ENCODE measurements at regions not wholly inside any gene's neighbourhood (a gene's known extent, or its start where the extent isn't known, plus 50 kb on each side); places are given as distances from the start of the nearest gene placed in this dataset.

GRCh38 chr13:103195762-103196161, 129.5 kb upstream of the SLC10A2 start:
- intact Hi-C loops (cut with DNase I; ENCODE audit: low total_unique reads): no loop called here
- Histone ChIP-seq H3K27ac (no peak overlapping the region), H3K36me3 (ENCODE audit: low read depth, missing control alignments) (no peaks in the 10 kb centered on the region), H3K4me1 (no peaks in the 10 kb centered on the region), H3K9me3 (no peaks in the 10 kb centered on the region), H3K4me3 (no peak overlapping the region), H3K27me3 (no peaks in the 10 kb centered on the region)
- no peak for DNase-seq
- 77 to 81% methylated on average over 1 of the region's 1 CpG for WGBS, 2 donors
- TF ChIP-seq, protein P1, sequence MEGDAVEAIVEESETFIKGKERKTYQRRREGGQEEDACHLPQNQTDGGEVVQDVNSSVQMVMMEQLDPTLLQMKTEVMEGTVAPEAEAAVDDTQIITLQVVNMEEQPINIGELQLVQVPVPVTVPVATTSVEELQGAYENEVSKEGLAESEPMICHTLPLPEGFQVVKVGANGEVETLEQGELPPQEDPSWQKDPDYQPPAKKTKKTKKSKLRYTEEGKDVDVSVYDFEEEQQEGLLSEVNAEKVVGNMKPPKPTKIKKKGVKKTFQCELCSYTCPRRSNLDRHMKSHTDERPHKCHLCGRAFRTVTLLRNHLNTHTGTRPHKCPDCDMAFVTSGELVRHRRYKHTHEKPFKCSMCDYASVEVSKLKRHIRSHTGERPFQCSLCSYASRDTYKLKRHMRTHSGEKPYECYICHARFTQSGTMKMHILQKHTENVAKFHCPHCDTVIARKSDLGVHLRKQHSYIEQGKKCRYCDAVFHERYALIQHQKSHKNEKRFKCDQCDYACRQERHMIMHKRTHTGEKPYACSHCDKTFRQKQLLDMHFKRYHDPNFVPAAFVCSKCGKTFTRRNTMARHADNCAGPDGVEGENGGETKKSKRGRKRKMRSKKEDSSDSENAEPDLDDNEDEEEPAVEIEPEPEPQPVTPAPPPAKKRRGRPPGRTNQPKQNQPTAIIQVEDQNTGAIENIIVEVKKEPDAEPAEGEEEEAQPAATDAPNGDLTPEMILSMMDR (IDR thresholded peaks at IDR 0.05): no peak
- no peak for TF ChIP-seq POLR2A (IDR thresholded peaks at IDR 0.05)

DNA sequence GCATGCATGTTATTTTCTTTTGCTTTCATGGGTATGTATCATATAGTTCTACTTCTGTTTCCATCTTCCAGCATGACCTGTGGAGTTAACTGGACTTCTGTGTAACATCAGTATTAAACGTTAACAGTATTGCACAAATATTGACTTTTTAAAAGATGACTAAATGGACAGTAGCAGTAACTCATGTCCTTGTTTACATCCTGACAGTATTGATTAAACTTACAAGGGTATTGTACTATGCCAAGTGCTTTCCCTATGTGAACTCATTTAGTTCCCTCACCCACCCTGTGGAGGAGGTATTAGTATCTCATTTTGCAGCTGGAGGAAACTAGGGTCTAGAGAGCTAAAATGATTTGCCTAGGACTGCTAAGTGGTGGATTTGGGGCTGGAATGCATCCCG, 128.7 kb upstream of the SLC10A2 start:
- Histone ChIP-seq H3K27ac (no peak overlapping the region), H3K4me1 (no peaks in the 10 kb centered on the region), H3K9me3 (no peaks in the 10 kb centered on the region), H3K4me3 (no peak overlapping the region), H3K36me3 (ENCODE audit: low read depth, missing control alignments) (no peaks in the 10 kb centered on the region), H3K27me3 (no peaks in the 10 kb centered on the region)
- intact Hi-C loops (cut with DNase I; ENCODE audit: low total_unique reads): no loop called here
- no peak for DNase-seq
- no peak for TF ChIP-seq POLR2A (IDR thresholded peaks at IDR 0.05)
- TF ChIP-seq, protein P1 (IDR thresholded peaks at IDR 0.05): no peak
- WGBS, 2 donors: 84 to 89% methylated on average over 2 of the region's 2 CpGs

DNA sequence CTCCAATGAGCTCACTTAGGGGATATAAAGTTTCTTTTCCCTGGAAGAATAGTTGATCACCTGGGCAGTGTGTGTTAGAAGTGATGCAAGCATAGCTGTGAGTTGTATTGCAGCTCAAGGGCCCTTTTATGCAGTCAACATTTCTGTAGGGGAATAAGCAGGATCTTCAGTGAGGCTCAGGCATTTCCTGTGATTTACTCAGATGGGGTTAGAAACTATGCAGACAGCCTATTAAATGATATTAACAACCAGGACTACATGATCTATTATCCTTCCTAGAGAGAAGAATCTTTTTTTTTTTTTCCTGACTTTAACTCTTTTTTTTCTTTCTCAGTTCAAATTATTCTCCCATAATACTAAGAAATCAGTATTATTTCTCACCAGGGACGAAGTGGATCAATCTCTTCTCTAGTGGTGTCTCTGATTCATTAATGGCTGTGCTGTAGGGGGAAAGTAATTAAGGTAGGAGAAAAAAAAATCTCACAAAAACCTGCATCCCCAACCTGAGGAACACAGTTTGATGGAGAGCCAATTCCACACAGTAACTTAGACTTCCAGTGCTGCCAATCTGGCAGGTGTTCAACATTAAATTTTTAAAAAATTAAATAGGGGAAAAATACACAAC, 126.4 kb upstream of the SLC10A2 start:
- DNase-seq: no peak
- 91 to 96% methylated on average over 1 of the region's 1 CpG for WGBS, 2 donors
- no peak for TF ChIP-seq POLR2A (IDR thresholded peaks at IDR 0.05)
- TF ChIP-seq, protein P1 (IDR thresholded peaks at IDR 0.05): no peak
- no peaks in the 10 kb centered on the region for H3K4me1 ChIP-seq
- no peaks in the 10 kb centered on the region for H3K27me3 ChIP-seq
- H3K4me3 ChIP-seq: no peak overlapping the region
- no peaks in the 10 kb centered on the region for H3K36me3 ChIP-seq (ENCODE audit: low read depth, missing control alignments)
- intact Hi-C loops (cut with DNase I; ENCODE audit: low total_unique reads): no loop called here
- H3K9me3 ChIP-seq: no peaks in the 10 kb centered on the region
- H3K27ac ChIP-seq: no peak overlapping the region

DNA sequence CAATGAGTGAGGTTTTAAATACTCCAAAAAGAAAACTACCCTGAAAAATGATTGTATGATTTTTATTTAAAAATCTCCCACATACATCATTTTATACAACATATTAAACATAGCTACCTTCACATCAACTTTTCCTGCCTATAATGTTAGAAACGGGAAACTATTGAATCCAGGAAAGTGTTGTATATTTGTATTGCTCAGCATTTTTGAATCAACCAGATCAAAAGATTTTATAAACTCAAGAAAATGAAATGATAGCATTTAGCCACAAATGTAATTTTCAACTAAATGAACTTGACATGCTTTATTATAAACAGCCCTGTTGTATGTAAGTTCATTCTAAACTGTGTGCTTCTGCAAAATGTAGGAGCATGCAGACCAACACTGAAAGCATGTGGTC, 124.6 kb upstream of the SLC10A2 start:
- H3K9me3 ChIP-seq: no peaks in the 10 kb centered on the region
- no peak overlapping the region for H3K4me3 ChIP-seq
- H3K36me3 ChIP-seq (ENCODE audit: low read depth, missing control alignments): no peaks in the 10 kb centered on the region
- no peaks in the 10 kb centered on the region for H3K4me1 ChIP-seq
- intact Hi-C loops (cut with DNase I; ENCODE audit: low total_unique reads): no loop called here
- no peak overlapping the region for H3K27ac ChIP-seq
- no peaks in the 10 kb centered on the region for H3K27me3 ChIP-seq
- no peak for TF ChIP-seq POLR2A (IDR thresholded peaks at IDR 0.05)
- TF ChIP-seq, protein P1 (IDR thresholded peaks at IDR 0.05): no peak
- no peak for DNase-seq
- 79 to 87% methylated on average over 1 of the region's 1 CpG for WGBS, 2 donors

- intact Hi-C loops (cut with DNase I; ENCODE audit: low total_unique reads): no loop called here
- Histone ChIP-seq H3K4me1 (no peaks in the 10 kb centered on the region), H3K4me3 (no peak overlapping the region), H3K27ac (no peak overlapping the region), H3K27me3 (no peaks in the 10 kb centered on the region), H3K9me3 (no peaks in the 10 kb centered on the region), H3K36me3 (ENCODE audit: low read depth, missing control alignments) (no peaks in the 10 kb centered on the region)
- TF ChIP-seq, protein P1 (IDR thresholded peaks at IDR 0.05): peak in 1 of 3 experiments; percentile 44
- no peak for TF ChIP-seq POLR2A (IDR thresholded peaks at IDR 0.05)
- WGBS, 2 donors: 50 to 59% methylated on average over 3 of the region's 3 CpGs
- no peak for DNase-seq
Measured at GRCh38 chr13:103188713-103189326, 122.6 kb upstream of the SLC10A2 start.
